ENCODE measurements at regions not wholly inside any gene's neighbourhood (a gene's known extent, or its start where the extent isn't known, plus 50 kb on each side); places are given as distances from the start of the nearest gene placed in this dataset.

GRCh38 chr3:54047568-54047967, 74.8 kb upstream of the CACNA2D3 start:
- Histone ChIP-seq H3K79me2 (ENCODE audit: insufficient read depth, low read length) (no peaks in the 10 kb centered on the region), H2AFZ (ENCODE audit: low read depth, low read length) (no peak overlapping the region), H3K9ac (ENCODE audit: low read length) (no peak overlapping the region), H3K9me3 (ENCODE audit: insufficient read depth, low read depth, low read length) (no peaks in the 10 kb centered on the region), H3K27me3 (ENCODE audit: insufficient read depth, low read length) (no peaks in the 10 kb centered on the region), H4K20me1 (ENCODE audit: insufficient read depth, low read length) (no peaks in the 10 kb centered on the region), H3K4me1 (ENCODE audit: insufficient read depth, low read length) (no peaks in the 10 kb centered on the region), H3K27ac (ENCODE audit: low read depth, low read length) (no peak overlapping the region), H3K36me3 (ENCODE audit: insufficient read depth, low read length) (no peaks in the 10 kb centered on the region), H3K4me3 (ENCODE audit: insufficient read depth, low read depth, low read length) (no peak overlapping the region), H3K4me2 (ENCODE audit: low read length) (no peak overlapping the region)
- Mint-ChIP-seq H3K27ac (ENCODE audit: unreplicated experiment) (no peak overlapping the region), H3K9me3 (ENCODE audit: unreplicated experiment) (peaks cover 4% of the 10 kb centered on the region), H3K36me3 (ENCODE audit: low read depth, unreplicated experiment) (no peaks in the 10 kb centered on the region), H3K4me3 (ENCODE audit: unreplicated experiment) (no peak overlapping the region), H3K4me1 (ENCODE audit: low read depth, unreplicated experiment) (peaks cover 3% of the 10 kb centered on the region), H3K27me3 (ENCODE audit: low read depth, unreplicated experiment) (peaks cover 22% of the 10 kb centered on the region)
- no peak for FAIRE-seq
- TF ChIP-seq CTCF (IDR thresholded peaks at IDR 0.05; ENCODE audit: insufficient read depth, low read depth, low read length) (no peak), EZH2 (IDR thresholded peaks at IDR 0.05; ENCODE audit: insufficient read depth, low read length) (no peak)
- peak; percentile 34 for DNase-seq (ENCODE audit: low read depth)

DNA sequence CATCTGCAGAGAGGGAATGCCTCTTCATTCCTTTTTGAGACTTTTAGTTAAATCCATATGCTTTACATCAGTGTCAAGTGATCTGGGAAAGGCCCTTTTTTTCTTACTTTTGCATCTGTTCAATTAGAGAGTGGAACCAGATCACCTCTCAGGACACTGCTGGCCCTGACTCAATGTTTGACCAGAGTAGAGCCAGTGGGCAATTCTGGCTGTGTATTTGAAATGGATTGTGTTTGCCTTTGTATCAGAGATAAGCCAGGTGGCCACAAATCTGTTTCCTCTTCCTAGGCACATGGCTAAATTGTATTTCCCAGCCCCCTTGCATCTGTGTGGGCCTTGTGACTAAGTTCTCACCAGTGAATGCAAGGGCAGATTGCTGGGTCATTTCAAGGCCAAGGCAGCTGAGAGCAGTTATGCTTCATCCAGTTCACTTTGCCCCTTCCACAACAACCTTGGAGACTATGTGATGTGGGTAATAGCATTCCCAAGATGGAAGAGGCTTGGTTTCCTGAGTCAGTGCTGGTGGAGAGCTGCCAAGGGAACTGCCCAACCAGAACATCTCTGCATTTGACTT, 75.6 kb upstream of the CACNA2D3 start:
- DNase-seq (ENCODE audit: low read depth), result peak; percentile 92
- H3K9me3 ChIP-seq (ENCODE audit: insufficient read depth, low read depth, low read length), result no peaks in the 10 kb centered on the region
- no peaks in the 10 kb centered on the region for H3K36me3 ChIP-seq (ENCODE audit: insufficient read depth, low read length)
- H3K4me3 ChIP-seq (ENCODE audit: insufficient read depth, low read depth, low read length), result no peak overlapping the region
- H3K9me3 Mint-ChIP-seq (ENCODE audit: unreplicated experiment), result peaks cover 4% of the 10 kb centered on the region
- H4K20me1 ChIP-seq (ENCODE audit: insufficient read depth, low read length), result no peaks in the 10 kb centered on the region
- no peak overlapping the region for H3K9ac ChIP-seq (ENCODE audit: low read length)
- peaks cover 26% of the 10 kb centered on the region for H3K27me3 Mint-ChIP-seq (ENCODE audit: low read depth, unreplicated experiment)
- H3K4me3 Mint-ChIP-seq (ENCODE audit: unreplicated experiment), result no peak overlapping the region
- TF ChIP-seq CTCF (IDR thresholded peaks at IDR 0.05; ENCODE audit: insufficient read depth, low read depth, low read length) (no peak), EZH2 (IDR thresholded peaks at IDR 0.05; ENCODE audit: insufficient read depth, low read length) (no peak)
- H3K27me3 ChIP-seq (ENCODE audit: insufficient read depth, low read length), result no peaks in the 10 kb centered on the region
- FAIRE-seq, result no peak
- H3K4me1 ChIP-seq (ENCODE audit: insufficient read depth, low read length), result no peaks in the 10 kb centered on the region
- H3K4me1 Mint-ChIP-seq (ENCODE audit: low read depth, unreplicated experiment), result peaks cover 3% of the 10 kb centered on the region
- peak overlapping the region; percentile 51 for H3K27ac ChIP-seq (ENCODE audit: low read depth, low read length)
- H3K27ac Mint-ChIP-seq (ENCODE audit: unreplicated experiment), result no peak overlapping the region
- H3K4me2 ChIP-seq (ENCODE audit: low read length), result no peak overlapping the region
- no peak overlapping the region for H2AFZ ChIP-seq (ENCODE audit: low read depth, low read length)
- H3K79me2 ChIP-seq (ENCODE audit: insufficient read depth, low read length), result no peaks in the 10 kb centered on the region
- H3K36me3 Mint-ChIP-seq (ENCODE audit: low read depth, unreplicated experiment), result no peaks in the 10 kb centered on the region

GRCh38 chr3:54045061-54045815, 77.1 kb upstream of the CACNA2D3 start:
- Histone ChIP-seq H3K4me3 (ENCODE audit: insufficient read depth, low read depth, low read length) (no peak overlapping the region), H3K4me1 (ENCODE audit: insufficient read depth, low read length) (no peaks in the 10 kb centered on the region), H3K9ac (ENCODE audit: low read length) (no peak overlapping the region), H2AFZ (ENCODE audit: low read depth, low read length) (no peak overlapping the region), H4K20me1 (ENCODE audit: insufficient read depth, low read length) (no peaks in the 10 kb centered on the region), H3K79me2 (ENCODE audit: insufficient read depth, low read length) (no peaks in the 10 kb centered on the region), H3K36me3 (ENCODE audit: insufficient read depth, low read length) (no peaks in the 10 kb centered on the region), H3K27me3 (ENCODE audit: insufficient read depth, low read length) (no peaks in the 10 kb centered on the region), H3K4me2 (ENCODE audit: low read length) (no peak overlapping the region), H3K27ac (ENCODE audit: low read depth, low read length) (no peak overlapping the region), H3K9me3 (ENCODE audit: insufficient read depth, low read depth, low read length) (no peaks in the 10 kb centered on the region)
- Mint-ChIP-seq H3K36me3 (ENCODE audit: low read depth, unreplicated experiment) (no peaks in the 10 kb centered on the region), H3K4me1 (ENCODE audit: low read depth, unreplicated experiment) (peaks cover 3% of the 10 kb centered on the region), H3K4me3 (ENCODE audit: unreplicated experiment) (no peak overlapping the region), H3K9me3 (ENCODE audit: unreplicated experiment) (peaks cover 4% of the 10 kb centered on the region), H3K27ac (ENCODE audit: unreplicated experiment) (no peak overlapping the region), H3K27me3 (ENCODE audit: low read depth, unreplicated experiment) (peaks cover 27% of the 10 kb centered on the region)
- TF ChIP-seq EZH2 (IDR thresholded peaks at IDR 0.05; ENCODE audit: insufficient read depth, low read length) (no peak), CTCF (IDR thresholded peaks at IDR 0.05; ENCODE audit: insufficient read depth, low read depth, low read length) (no peak)
- DNase-seq (ENCODE audit: low read depth) (no peak), FAIRE-seq (no peak)

All from astrocyte (in vitro differentiated cells and primary cell).